K562 (cell line): ENCODE measurements at regions not wholly inside any gene's neighbourhood (a gene's known extent, or its start where the extent isn't known, plus 50 kb on each side); places are given as distances from the start of the nearest gene placed in this dataset.

ENCODE experiments used
- ATAC-seq: fragments of 200-7000 bp; cut with Tn5 transposase; 3 replicates; pipeline ENCODE4 v1.9.1; 2020; ENCODE audit warnings: moderate library complexity
- BruUV-seq: library from RNA; stranded (reverse); fragments of 400-500 nt; replicated peaks from 2 replicates; lab custom pipeline; 2021; lab: Mats Ljungman, UMichigan
- CTCF ChIA-PET: fragments of 300-600 bp; formaldehyde crosslinking; extraction: SDS; loops from one replicate; lab custom pipeline; 2021; ENCODE audit warnings: low intra/inter-chr PET ratio; lab: Yijun Ruan, JAX
- POLR2A ChIA-PET: fragments of 300-600, 350-650 bp; sonication (Branson Sonifier 250); formaldehyde crosslinking; extraction: SDS; loops from one replicate; lab custom pipeline; 2021; ENCODE audit warnings: antibody characterized with exemption, inconsistent platforms; lab: Yijun Ruan, JAX
- DNase-seq, 4 experiments: peaks; one replicate each; pipeline versions ENCODE4 v3.0.0 to v3.0.0-alpha.2; 2011 to 2018; ENCODE audit warnings: low spot score in 3 of 4, mixed read lengths in 3 of 4; ENCODE audit errors: extremely low read depth in 1 of 4
- FAIRE-seq: peaks from 2 replicates; lab custom pipeline; 2011; peaks lifted over from hg19 to GRCh38; lab: Jason Lieb, UNC
- H2AFZ ChIP-seq: 2 replicates; pipeline ENCODE4 v1.6.0; 2011; ENCODE audit warnings: low read depth, low read length, control low read depth, inconsistent platforms
- H3K27ac ChIP-seq: fragments of 200-600 bp; 3 replicates; pipeline ENCODE4 v1.8.0; 2011; ENCODE audit warnings: low read depth, mild to moderate bottlenecking, control low read depth, inconsistent platforms, low read length, moderate library complexity, mixed read lengths; ENCODE audit errors: extremely low read depth
- H3K27me3 ChIP-seq, 2 experiments: fragments of 300-600 bp in 1 of 2; 2 replicates in 1 of 2; 3 replicates in 1 of 2; pipeline versions ENCODE4 v1.6.0 to v1.8.0; 2011; ENCODE audit warnings: inconsistent platforms in 2 of 2, low read length in 2 of 2, mild to moderate bottlenecking in 1 of 2, mixed read lengths in 1 of 2, moderate library complexity in 1 of 2; ENCODE audit not compliant: control insufficient read depth in 2 of 2, insufficient read depth in 2 of 2
- H3K36me3 ChIP-seq: fragments of 300-600 bp; 3 replicates; pipeline ENCODE4 v1.8.0; 2011; ENCODE audit warnings: mild to moderate bottlenecking, low read length, inconsistent platforms; ENCODE audit not compliant: control insufficient read depth, insufficient read depth
- H3K4me1 ChIP-seq, 2 experiments: fragments of 200-600 bp in 1 of 2; replicated peaks in 1 of 2; 2 replicates in 1 of 2; 3 replicates in 1 of 2; pipeline versions ENCODE4 v1.5.1 to v1.8.0; 2011; ENCODE audit warnings: inconsistent platforms in 2 of 2, low read length in 2 of 2, mild to moderate bottlenecking in 1 of 2, mixed read lengths in 1 of 2, moderate library complexity in 1 of 2; ENCODE audit not compliant: control insufficient read depth in 2 of 2, insufficient read depth in 2 of 2
- H3K4me2 ChIP-seq: 2 replicates; pipeline ENCODE4 v1.6.1; 2011; ENCODE audit warnings: low read length, control low read depth, inconsistent platforms, mixed read lengths; ENCODE audit not compliant: insufficient read depth
- H3K4me3 ChIP-seq: fragments of 200-600 bp; sonication (generic), shearing (Covaris generic); 2 replicates; pipeline ENCODE4 v1.5.1; 2016; ENCODE audit warnings: control low read depth, inconsistent platforms
- H3K79me2 ChIP-seq: fragments of 200-600 bp; 3 replicates; pipeline ENCODE4 v1.8.0; 2011; ENCODE audit warnings: low read length, inconsistent platforms; ENCODE audit not compliant: control insufficient read depth, insufficient read depth
- H3K9ac ChIP-seq, 2 experiments: 2 replicates each; pipeline versions ENCODE4 v1.6.0 to v1.6.1; 2011; ENCODE audit warnings: low read depth in 2 of 2, low read length in 2 of 2, control low read depth in 1 of 2, inconsistent platforms in 1 of 2, mild to moderate bottlenecking in 1 of 2, mixed read lengths in 1 of 2; ENCODE audit not compliant: insufficient read depth in 1 of 2
- H3K9me1 ChIP-seq: one replicate; pipeline ENCODE4 v1.6.0; 2011; ENCODE audit warnings: inconsistent platforms, mild to moderate bottlenecking, low read length, moderate library complexity; ENCODE audit not compliant: control insufficient read depth, insufficient read depth
- H3K9me3 ChIP-seq: replicated peaks from 2 replicates; pipeline ENCODE4 v1.5.1; 2011; ENCODE audit warnings: low read depth, low read length, inconsistent platforms; ENCODE audit not compliant: control insufficient read depth, insufficient read depth
- H4K20me1 ChIP-seq: replicated peaks from 2 replicates; pipeline ENCODE4 v1.6.1; 2011; ENCODE audit warnings: low read length, inconsistent platforms, mixed read lengths; ENCODE audit not compliant: control insufficient read depth, insufficient read depth
- BRF1 ChIP-seq: IDR thresholded peaks from 3 replicates; pipeline ENCODE4 v1.6.1; 2011; ENCODE audit warnings: borderline replicate concordance, mild to moderate bottlenecking; ENCODE audit not compliant: insufficient read length; ENCODE audit errors: extremely low read depth
- ESRRB ChIP-seq: fragments of 250-450 bp; sonication (Bioruptor Pico); IDR thresholded peaks from 2 replicates; pipeline ENCODE4 v1.5.0; 2020; ENCODE audit warnings: mild to moderate bottlenecking, moderate library complexity, borderline replicate concordance
- ETS1 ChIP-seq: conservative IDR thresholded peaks from 2 replicates; pipeline ENCODE4 v1.6.1; 2011; ENCODE audit warnings: low read depth, mild to moderate bottlenecking, low read length; ENCODE audit not compliant: control insufficient read depth
- FOXP1 ChIP-seq: sonication (generic); formaldehyde crosslinking; IDR thresholded peaks from 2 replicates; pipeline ENCODE4 v1.8.0; 2022; ENCODE audit warnings: mild to moderate bottlenecking, missing genetic modification reagents
- MCM2 ChIP-seq: fragments of 450-650 bp; IDR thresholded peaks from 2 replicates; pipeline ENCODE4 v1.6.1; 2017; ENCODE audit warnings: low read depth, mild to moderate bottlenecking
- MEF2D ChIP-seq: conservative IDR thresholded peaks from 2 replicates; pipeline ENCODE4 v1.6.1; 2016; ENCODE audit warnings: low read depth, missing genetic modification characterization, missing compliant biosample characterization
- MTA1 ChIP-seq: fragments of 450-650 bp; IDR thresholded peaks from 2 replicates; pipeline ENCODE4 v1.6.1; 2017; ENCODE audit warnings: borderline replicate concordance
- MYNN ChIP-seq, 2 experiments: sonication (generic); formaldehyde crosslinking in 1 of 2; IDR thresholded peaks; 2 replicates each; pipeline versions ENCODE4 v1.5.0 to v1.6.1; 2016 to 2020; ENCODE audit warnings: antibody characterized with exemption in 1 of 2, missing genetic modification reagents in 1 of 2
- POLR2AphosphoS5 ChIP-seq: IDR thresholded peaks from 2 replicates; pipeline ENCODE4 v1.6.1; 2011; ENCODE audit warnings: mild to moderate bottlenecking, low read depth, low read length, moderate library complexity; ENCODE audit not compliant: control insufficient read depth, insufficient read depth
- SIX5 ChIP-seq, 2 experiments: IDR thresholded peaks; 2 replicates each; pipeline ENCODE4 v1.6.1; 2011; ENCODE audit warnings: low read length in 2 of 2, borderline replicate concordance in 1 of 2, low read depth in 1 of 2, mild to moderate bottlenecking in 1 of 2, moderate library complexity in 1 of 2; ENCODE audit not compliant: insufficient read depth in 1 of 2
- SMAD3 ChIP-seq: fragments of 450-650 bp; formaldehyde crosslinking; conservative IDR thresholded peaks from 2 replicates; pipeline ENCODE4 v1.4.0; 2020; ENCODE audit warnings: mild to moderate bottlenecking
- SOX6 ChIP-seq: fragments of 450-650 bp; IDR thresholded peaks from 2 replicates; pipeline ENCODE4 v1.6.1; 2014; ENCODE audit warnings: mild to moderate bottlenecking
- SREBF2 ChIP-seq: sonication (generic); formaldehyde crosslinking; IDR thresholded peaks from 2 replicates; pipeline ENCODE4 v1.4.0; 2020; ENCODE audit warnings: mild to moderate bottlenecking, missing genetic modification reagents
- SRSF3 ChIP-seq: fragments of 200-400 bp; formaldehyde crosslinking; IDR thresholded peaks from 2 replicates; pipeline ENCODE4 v1.6.1; 2016; ENCODE audit warnings: mild to moderate bottlenecking, low read length, moderate library complexity; ENCODE audit not compliant: insufficient read depth
- ZEB2 ChIP-seq: fragments of 450-650 bp; IDR thresholded peaks from 2 replicates; pipeline ENCODE4 v1.6.1; 2016
- ZFX ChIP-seq: sonication (generic); formaldehyde crosslinking; IDR thresholded peaks from 2 replicates; pipeline ENCODE4 v1.8.0; 2022; ENCODE audit warnings: mild to moderate bottlenecking, missing genetic modification reagents, moderate library complexity
- ZNF174 ChIP-seq: fragments of 250-450 bp; sonication (Bioruptor Pico); IDR thresholded peaks from 2 replicates; pipeline ENCODE4 v1.4.0; 2020; ENCODE audit warnings: mild to moderate bottlenecking
- ZNF740 ChIP-seq, 3 experiments: fragments of 200-800 bp in 1 of 3; sonication (Bioruptor generic) in 1 of 3; sonication (generic) in 1 of 3; formaldehyde crosslinking in 1 of 3; IDR thresholded peaks; 2 replicates each; pipeline versions ENCODE4 v1.6.1 to v1.8.0; 2016 to 2022; ENCODE audit warnings: mild to moderate bottlenecking in 2 of 3, missing compliant biosample characterization in 2 of 3, missing genetic modification characterization in 2 of 3, missing genetic modification reagents in 1 of 3
- ZNF785 ChIP-seq: fragments of 250-450 bp; sonication (Bioruptor Pico); IDR thresholded peaks from 2 replicates; pipeline ENCODE4 v1.4.0; 2020; ENCODE audit warnings: mild to moderate bottlenecking
- WGBS: fragments of 100-300 bp; shearing (Covaris generic); methylation state at CpG from one replicate; pipeline ENCODE4 v1.1.6; 2016; ENCODE audit warnings: low coverage, mixed read lengths; ENCODE audit not compliant: insufficient coverage; ENCODE audit errors: missing lambda C conversion rate; 5-methylcytosine and 5-hydroxymethylcytosine counted together
- in situ Hi-C: fragments of 300-500 bp; cut with MboI; formaldehyde crosslinking; loops from 4 replicates; pipeline ENCODE4 v1.15.0; 2018; ENCODE audit warnings: inconsistent platforms, mixed read lengths
- intact Hi-C: fragments of 100-400 bp; cut with micrococcal nuclease; formaldehyde crosslinking; loops from 2 replicates; pipeline ENCODE4 v1.14.2; 2022

- no peak for ATAC-seq
- no peaks in the 10 kb centered on the region for H3K36me3 ChIP-seq
- no peaks in the 10 kb centered on the region for H3K27me3 ChIP-seq
- no peaks in the 10 kb centered on the region for H3K9me3 ChIP-seq
- H3K27ac ChIP-seq: no peak overlapping the region
- no peak for DNase-seq
- H3K9ac ChIP-seq: no peak overlapping the region
- H2AFZ ChIP-seq: no peak overlapping the region
- TF ChIP-seq SIX5 (IDR thresholded peaks at IDR 0.05; ENCODE audit: borderline replicate concordance in 1 of 2, insufficient read depth in 1 of 2, low read depth in 1 of 2, low read length in 2 of 2) (no peak), SMAD3 (CRISPR knock-in tag) (no peak), ESRRB (CRISPR knock-in tag) (no peak), SREBF2 (CRISPR knock-in tag) (no peak), MEF2D (tag) (no peak), ZEB2 (no peak), ZNF785 (CRISPR knock-in tag) (no peak), MYNN (IDR thresholded peaks at IDR 0.05) (no peak), MYNN (CRISPR knock-in tag; IDR thresholded peaks at IDR 0.05) (no peak), SRSF3 (no peak), ETS1 (no peak), ZFX (CRISPR knock-in tag) (no peak), MTA1 (no peak), FOXP1 (CRISPR knock-in tag) (no peak), BRF1 (no peak), POLR2AphosphoS5 (no peak), MCM2 (no peak), SOX6 (no peak), ZNF174 (CRISPR knock-in tag) (no peak), ZNF740 (CRISPR knock-in tag; IDR thresholded peaks at IDR 0.05) (no peak), ZNF740 (tag; IDR thresholded peaks at IDR 0.05) (no peak)
- H4K20me1 ChIP-seq: no peaks in the 10 kb centered on the region
- CTCF ChIA-PET: no interaction called here
- BruUV-seq: no TSS peak
- no peaks in the 10 kb centered on the region for H3K9me1 ChIP-seq
- no peak overlapping the region for H3K4me2 ChIP-seq
- WGBS: 0% methylated on average over 3 of the region's 3 CpGs
- no peak for FAIRE-seq
- POLR2A ChIA-PET: no interaction called here
- in situ Hi-C loops (no loop called here), intact Hi-C loops (no loop called here)
- H3K4me1 ChIP-seq: no peaks in the 10 kb centered on the region
- H3K79me2 ChIP-seq: no peaks in the 10 kb centered on the region
- H3K4me3 ChIP-seq: no peak overlapping the region
Measured at GRCh38 chr18:14974576-14974975, 226.6 kb downstream of the ANKRD30B start.
